Activated naive CD4-positive, alpha-beta T cell treated with anti-CD3 and anti-CD28 coated beads, Interleukin-2, amount 10 ng/mL, durations not matched to agents 7 days and 5 days (primary cell): ENCODE measurements at regions not wholly inside any gene's neighbourhood (a gene's known extent, or its start where the extent isn't known, plus 50 kb on each side); places are given as distances from the start of the nearest gene placed in this dataset.

Experiments used
- CTCF ChIA-PET: fragments of 350-600 bp; sonication (Branson Sonifier 250); formaldehyde crosslinking; loops from one replicate; lab custom pipeline; 2021; ENCODE audit warnings: antibody characterized with exemption; lab: Charles Lee
- DNase-seq: peaks from one replicate; pipeline ENCODE4 v3.0.0-alpha.2; 2020
- H3K27ac Mint-ChIP-seq: one replicate; pipeline ENCODE4 v1.8.0; 2021; ENCODE audit warnings: mild to moderate bottlenecking, moderate library complexity, mixed read lengths
- H3K27me3 Mint-ChIP-seq: one replicate; pipeline ENCODE4 v1.8.0; 2021; ENCODE audit warnings: mild to moderate bottlenecking, mixed read lengths
- H3K36me3 Mint-ChIP-seq: one replicate; pipeline ENCODE4 v1.8.0; 2021; ENCODE audit warnings: mixed read lengths
- H3K4me1 Mint-ChIP-seq: one replicate; pipeline ENCODE4 v1.8.0; 2021; ENCODE audit warnings: mixed read lengths
- H3K4me3 Mint-ChIP-seq: one replicate; pipeline ENCODE4 v1.8.0; 2021; ENCODE audit warnings: mild to moderate bottlenecking, moderate library complexity, mixed read lengths
- H3K9me3 Mint-ChIP-seq: one replicate; pipeline ENCODE4 v1.8.0; 2021; ENCODE audit warnings: mixed read lengths

GRCh38 chr5:107153283-107153682 is 517.5 kb downstream of the EFNA5 start:
- H3K27ac Mint-ChIP-seq, result no peak overlapping the region
- no peaks in the 10 kb centered on the region for H3K36me3 Mint-ChIP-seq
- H3K9me3 Mint-ChIP-seq, result no peaks in the 10 kb centered on the region
- CTCF ChIA-PET, result no interaction called here
- no peak overlapping the region for H3K4me3 Mint-ChIP-seq
- no peaks in the 10 kb centered on the region for H3K4me1 Mint-ChIP-seq
- no peaks in the 10 kb centered on the region for H3K27me3 Mint-ChIP-seq
- no peak for DNase-seq

DNA sequence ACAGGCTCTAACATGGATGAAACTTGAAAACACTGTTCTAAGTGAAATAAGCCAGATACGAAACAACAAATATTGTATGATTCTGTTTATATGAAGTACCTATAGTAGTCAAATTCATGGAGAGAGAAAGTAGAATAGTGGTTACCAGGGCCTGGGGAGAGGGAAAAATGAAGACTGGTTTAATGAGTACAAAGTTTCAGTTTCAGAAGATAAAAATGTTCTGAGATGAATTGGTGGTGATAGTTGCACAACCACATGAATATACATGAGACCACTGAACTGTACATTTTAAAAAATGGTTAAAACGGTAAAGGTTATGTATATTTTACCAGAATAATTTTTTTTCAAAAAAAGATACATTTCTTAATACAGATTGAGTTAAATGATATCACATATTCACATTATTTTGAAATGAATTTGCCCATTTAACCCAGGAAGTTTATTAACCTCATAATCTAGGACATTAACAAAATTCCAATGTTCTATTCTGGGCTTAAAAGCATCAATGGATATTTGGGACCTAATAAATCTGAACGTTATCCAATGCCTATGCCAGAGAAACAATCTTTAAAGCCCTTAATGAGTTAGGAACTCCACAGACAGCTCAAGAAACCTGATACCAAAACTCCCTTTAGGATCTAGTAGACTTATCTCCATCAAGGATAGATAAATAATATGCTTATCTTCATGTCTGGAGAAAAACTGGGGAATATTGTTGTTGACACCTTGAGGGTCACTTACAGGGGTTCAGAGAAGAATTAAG is 521.3 kb downstream of the EFNA5 start:
- no peaks in the 10 kb centered on the region for H3K4me1 Mint-ChIP-seq
- H3K27me3 Mint-ChIP-seq, result no peaks in the 10 kb centered on the region
- CTCF ChIA-PET, result no interaction called here
- no peak overlapping the region for H3K4me3 Mint-ChIP-seq
- H3K9me3 Mint-ChIP-seq, result no peaks in the 10 kb centered on the region
- H3K36me3 Mint-ChIP-seq, result no peaks in the 10 kb centered on the region
- no peak overlapping the region for H3K27ac Mint-ChIP-seq
- no peak for DNase-seq

GRCh38 chr5:107147589-107147988 is 523.1 kb downstream of the EFNA5 start:
- Mint-ChIP-seq H3K9me3 (no peaks in the 10 kb centered on the region), H3K36me3 (no peaks in the 10 kb centered on the region), H3K27me3 (no peaks in the 10 kb centered on the region), H3K4me3 (no peak overlapping the region), H3K27ac (no peak overlapping the region), H3K4me1 (no peaks in the 10 kb centered on the region)
- CTCF ChIA-PET, result no interaction called here
- no peak for DNase-seq

GRCh38 chr5:107146901-107147300 is 523.8 kb downstream of the EFNA5 start:
- DNase-seq, result no peak
- Mint-ChIP-seq H3K27me3 (no peaks in the 10 kb centered on the region), H3K27ac (no peak overlapping the region), H3K9me3 (no peaks in the 10 kb centered on the region), H3K4me3 (no peak overlapping the region), H3K4me1 (no peaks in the 10 kb centered on the region), H3K36me3 (no peaks in the 10 kb centered on the region)
- CTCF ChIA-PET, result no interaction called here

DNA sequence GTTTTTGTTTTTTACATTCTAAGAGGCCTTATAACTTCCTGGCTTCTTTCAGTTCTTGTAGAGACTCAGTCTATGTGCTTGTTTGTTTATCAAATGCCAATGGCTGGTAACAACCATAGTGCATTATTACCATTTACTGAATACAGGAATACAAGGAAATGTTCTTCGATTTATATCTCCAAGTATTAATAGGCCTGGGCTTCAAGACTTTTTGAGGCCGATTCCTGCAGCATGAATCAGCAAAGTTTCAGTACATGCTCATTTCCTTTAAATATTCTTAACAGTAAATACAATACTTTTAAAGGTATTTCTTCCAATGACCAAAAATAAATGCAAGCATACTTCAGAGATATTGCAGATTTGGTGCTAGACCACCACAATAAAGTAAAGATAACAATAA is 535.3 kb downstream of the EFNA5 start:
- CTCF ChIA-PET, result no interaction called here
- Mint-ChIP-seq H3K4me1 (no peaks in the 10 kb centered on the region), H3K4me3 (no peak overlapping the region), H3K27me3 (no peaks in the 10 kb centered on the region), H3K36me3 (no peaks in the 10 kb centered on the region), H3K9me3 (peaks cover 2% of the 10 kb centered on the region), H3K27ac (no peak overlapping the region)
- no peak for DNase-seq

GRCh38 chr5:107134931-107135330 is 535.8 kb downstream of the EFNA5 start:
- no peaks in the 10 kb centered on the region for H3K27me3 Mint-ChIP-seq
- no peaks in the 10 kb centered on the region for H3K4me1 Mint-ChIP-seq
- no peaks in the 10 kb centered on the region for H3K36me3 Mint-ChIP-seq
- H3K4me3 Mint-ChIP-seq, result no peak overlapping the region
- H3K9me3 Mint-ChIP-seq, result peaks cover 2% of the 10 kb centered on the region
- CTCF ChIA-PET, result no interaction called here
- no peak overlapping the region for H3K27ac Mint-ChIP-seq
- DNase-seq, result no peak

DNA sequence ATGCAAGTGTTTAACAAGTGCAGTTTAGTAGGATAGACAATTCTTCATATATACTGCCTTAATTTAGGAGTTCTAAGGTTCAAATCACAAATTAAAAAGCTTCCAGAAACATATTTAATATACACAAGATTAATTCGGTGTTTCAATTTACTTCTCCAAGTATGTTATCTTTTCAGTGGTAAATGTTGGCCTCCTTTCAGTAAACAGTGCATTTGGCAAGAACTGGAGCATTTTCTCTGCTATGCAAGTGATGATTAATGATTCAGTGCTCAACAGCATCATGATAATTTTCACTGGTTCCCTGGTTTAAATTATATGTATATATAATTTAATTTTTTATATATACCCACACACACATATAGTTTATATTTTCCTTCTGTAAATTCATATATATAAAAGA is 541.7 kb downstream of the EFNA5 start:
- DNase-seq, result no peak
- CTCF ChIA-PET, result no interaction called here
- peaks cover 2% of the 10 kb centered on the region for H3K9me3 Mint-ChIP-seq

GRCh38 chr5:107127878-107128277 is 542.9 kb downstream of the EFNA5 start:
- DNase-seq, result no peak
- CTCF ChIA-PET, result no interaction called here
- H3K4me1 Mint-ChIP-seq, result no peaks in the 10 kb centered on the region
- no peaks in the 10 kb centered on the region for H3K36me3 Mint-ChIP-seq
- H3K27me3 Mint-ChIP-seq, result no peaks in the 10 kb centered on the region
- no peak overlapping the region for H3K27ac Mint-ChIP-seq
- H3K4me3 Mint-ChIP-seq, result no peak overlapping the region
- no peaks in the 10 kb centered on the region for H3K9me3 Mint-ChIP-seq

More for the DNA sequence above, 541.7 kb downstream of the EFNA5 start:
- H3K36me3 Mint-ChIP-seq, result no peaks in the 10 kb centered on the region
- no peak overlapping the region for H3K27ac Mint-ChIP-seq
- H3K4me3 Mint-ChIP-seq, result no peak overlapping the region
- no peaks in the 10 kb centered on the region for H3K27me3 Mint-ChIP-seq
- H3K4me1 Mint-ChIP-seq, result no peaks in the 10 kb centered on the region

GRCh38 chr5:107126341-107126740 is 544.4 kb downstream of the EFNA5 start:
- no peaks in the 10 kb centered on the region for H3K27me3 Mint-ChIP-seq
- H3K4me3 Mint-ChIP-seq, result no peak overlapping the region
- no peaks in the 10 kb centered on the region for H3K36me3 Mint-ChIP-seq
- H3K9me3 Mint-ChIP-seq, result no peaks in the 10 kb centered on the region
- no peak for DNase-seq
- no peak overlapping the region for H3K27ac Mint-ChIP-seq
- CTCF ChIA-PET, result no interaction called here
- H3K4me1 Mint-ChIP-seq, result no peaks in the 10 kb centered on the region

GRCh38 chr5:107124376-107124775 is 546.4 kb downstream of the EFNA5 start:
- Mint-ChIP-seq H3K27ac (no peak overlapping the region), H3K4me3 (no peak overlapping the region), H3K36me3 (no peaks in the 10 kb centered on the region), H3K9me3 (no peaks in the 10 kb centered on the region), H3K27me3 (no peaks in the 10 kb centered on the region), H3K4me1 (no peaks in the 10 kb centered on the region)
- no peak for DNase-seq
- CTCF ChIA-PET, result no interaction called here

DNA sequence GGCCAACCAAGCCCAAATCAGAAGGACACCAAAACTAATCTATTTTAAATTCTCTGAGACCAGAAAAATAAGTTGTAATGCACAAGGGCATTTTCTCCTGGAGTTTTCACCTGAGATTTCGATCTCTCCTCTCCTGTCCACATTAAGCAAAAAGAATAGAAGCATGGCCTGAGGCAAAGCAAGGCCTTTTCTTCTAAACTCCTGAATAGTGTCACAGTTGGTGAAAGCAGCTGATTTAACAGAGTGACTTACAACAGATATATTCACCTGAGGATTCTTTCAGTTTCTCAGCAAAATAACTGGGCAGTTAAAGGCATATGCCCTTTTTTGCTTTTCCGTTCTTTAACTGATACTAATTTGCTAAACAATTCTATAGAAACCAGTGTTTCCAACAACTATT is 547.7 kb downstream of the EFNA5 start:
- no peak for DNase-seq
- Mint-ChIP-seq H3K27ac (no peak overlapping the region), H3K36me3 (no peaks in the 10 kb centered on the region), H3K4me1 (no peaks in the 10 kb centered on the region), H3K27me3 (no peaks in the 10 kb centered on the region), H3K4me3 (no peak overlapping the region), H3K9me3 (no peaks in the 10 kb centered on the region)
- CTCF ChIA-PET, result no interaction called here

- Mint-ChIP-seq H3K27ac (no peak overlapping the region), H3K27me3 (no peaks in the 10 kb centered on the region), H3K4me1 (no peaks in the 10 kb centered on the region), H3K4me3 (no peak overlapping the region), H3K9me3 (no peaks in the 10 kb centered on the region), H3K36me3 (no peaks in the 10 kb centered on the region)
- no peak for DNase-seq
- CTCF ChIA-PET, result no interaction called here
Measured at GRCh38 chr5:107121793-107122519, 548.8 kb downstream of the EFNA5 start.

GRCh38 chr5:107119656-107120055 is 551.1 kb downstream of the EFNA5 start:
- no peaks in the 10 kb centered on the region for H3K4me1 Mint-ChIP-seq
- H3K27ac Mint-ChIP-seq, result no peak overlapping the region
- H3K36me3 Mint-ChIP-seq, result no peaks in the 10 kb centered on the region
- H3K27me3 Mint-ChIP-seq, result no peaks in the 10 kb centered on the region
- CTCF ChIA-PET, result no interaction called here
- DNase-seq, result no peak
- H3K9me3 Mint-ChIP-seq, result no peaks in the 10 kb centered on the region
- no peak overlapping the region for H3K4me3 Mint-ChIP-seq

- no peaks in the 10 kb centered on the region for H3K9me3 Mint-ChIP-seq
- no peaks in the 10 kb centered on the region for H3K36me3 Mint-ChIP-seq
- no peak overlapping the region for H3K27ac Mint-ChIP-seq
- CTCF ChIA-PET, result no interaction called here
- H3K4me3 Mint-ChIP-seq, result no peak overlapping the region
- no peak for DNase-seq
- H3K27me3 Mint-ChIP-seq, result no peaks in the 10 kb centered on the region
- H3K4me1 Mint-ChIP-seq, result no peaks in the 10 kb centered on the region
Measured at GRCh38 chr5:107118184-107119019, 552.3 kb downstream of the EFNA5 start.
